ENCODE measurements at regions not wholly inside any gene's neighbourhood (a gene's known extent, or its start where the extent isn't known, plus 50 kb on each side); places are given as distances from the start of the nearest gene placed in this dataset.

GRCh38 chr6:113375950-113376846 lies 480.9 kb upstream of the MARCKS start:
- DNase-seq (ENCODE audit: low read depth) = no peak

GRCh38 chr6:113376847-113377165 lies 480.3 kb upstream of the MARCKS start:
- no peak for DNase-seq (ENCODE audit: low read depth)

GRCh38 chr6:113377362-113377942 lies 479.7 kb upstream of the MARCKS start:
- no peak for DNase-seq (ENCODE audit: low read depth)

- DNase-seq (ENCODE audit: low read depth) = no peak
These were observed 476.6 kb upstream of the MARCKS start for GRCh38 chr6:113380591-113380990.

- no peak for DNase-seq (ENCODE audit: low read depth)
These were observed 475.9 kb upstream of the MARCKS start for GRCh38 chr6:113381232-113381631.

- DNase-seq (ENCODE audit: low read depth) = no peak
These were observed 475.2 kb upstream of the MARCKS start for GRCh38 chr6:113381959-113382358.

- DNase-seq (ENCODE audit: low read depth) = no peak
These were observed 473.4 kb upstream of the MARCKS start for GRCh38 chr6:113383701-113384100.

- DNase-seq (ENCODE audit: low read depth) = no peak
These were observed 472.1 kb upstream of the MARCKS start for GRCh38 chr6:113385020-113385431.

- no peak for DNase-seq (ENCODE audit: low read depth)
These were observed 468.1 kb upstream of the MARCKS start for GRCh38 chr6:113388996-113389395.

- no peak for DNase-seq (ENCODE audit: low read depth)
These were observed 464.5 kb upstream of the MARCKS start for GRCh38 chr6:113392551-113393055.

- DNase-seq (ENCODE audit: low read depth) = no peak
These were observed 462.9 kb upstream of the MARCKS start for GRCh38 chr6:113394216-113394615.

- no peak for DNase-seq (ENCODE audit: low read depth)
These were observed 462.4 kb upstream of the MARCKS start for GRCh38 chr6:113394729-113395128.

GRCh38 chr6:113396730-113397129 lies 460.4 kb upstream of the MARCKS start:
- no peak for DNase-seq (ENCODE audit: low read depth)

GRCh38 chr6:113397236-113397635 lies 459.9 kb upstream of the MARCKS start:
- DNase-seq (ENCODE audit: low read depth) = no peak

GRCh38 chr6:113401231-113401630 lies 455.9 kb upstream of the MARCKS start:
- no peak for DNase-seq (ENCODE audit: low read depth)

- DNase-seq (ENCODE audit: low read depth) = no peak
These were observed 454.6 kb upstream of the MARCKS start for GRCh38 chr6:113402544-113402943.

GRCh38 chr6:113403966-113404595 lies 453.1 kb upstream of the MARCKS start:
- DNase-seq (ENCODE audit: low read depth) = no peak

GRCh38 chr6:113405326-113406047 lies 451.7 kb upstream of the MARCKS start:
- DNase-seq (ENCODE audit: low read depth) = no peak

GRCh38 chr6:113406048-113406695 lies 451.0 kb upstream of the MARCKS start:
- no peak for DNase-seq (ENCODE audit: low read depth)

GRCh38 chr6:113411011-113411410 lies 446.1 kb upstream of the MARCKS start:
- DNase-seq (ENCODE audit: low read depth) = no peak

- DNase-seq (ENCODE audit: low read depth) = no peak
These were observed 444.4 kb upstream of the MARCKS start for GRCh38 chr6:113412589-113413357.
